CD4-positive, alpha-beta memory T cell (primary cell): ENCODE measurements at regions not wholly inside any gene's neighbourhood (a gene's known extent, or its start where the extent isn't known, plus 50 kb on each side); places are given as distances from the start of the nearest gene placed in this dataset.

ENCODE experiments used
- CTCF ChIA-PET: fragments of 350-600 bp; sonication (Branson Sonifier 250); formaldehyde crosslinking; loops from one replicate; lab custom pipeline; 2021; ENCODE audit warnings: inconsistent platforms; ENCODE audit not compliant: partially characterized antibody; lab: Charles Lee
- POLR2A ChIA-PET: fragments of 350-600 bp; sonication (Branson Sonifier 250); formaldehyde crosslinking; loops from one replicate; lab custom pipeline; 2021; ENCODE audit not compliant: partially characterized antibody; lab: Charles Lee
- DNase-seq, 5 donors: peaks; one replicate each; pipeline versions ENCODE4 v3.0.0 to v3.0.0-alpha.2; 2020 to 2022; ENCODE audit warnings: mixed read lengths in 1 of 5
- H3K27ac ChIP-seq: one replicate; pipeline ENCODE4 v1.7.0; 2013; ENCODE audit warnings: low read depth, low read length
- H3K27me3 ChIP-seq: 2 replicates; pipeline ENCODE4 v1.7.0; 2013; ENCODE audit warnings: mild to moderate bottlenecking, low read length, moderate library complexity; ENCODE audit not compliant: insufficient read depth
- H3K36me3 ChIP-seq: 2 replicates; pipeline ENCODE4 v1.7.0; 2013; ENCODE audit warnings: mild to moderate bottlenecking, low read length, moderate library complexity; ENCODE audit not compliant: insufficient read depth
- H3K4me1 ChIP-seq: 2 replicates; pipeline ENCODE4 v1.7.0; 2013; ENCODE audit warnings: mild to moderate bottlenecking, low read length, moderate library complexity; ENCODE audit not compliant: insufficient read depth
- H3K4me3 ChIP-seq, 2 donors: one replicate each; pipeline ENCODE4 v1.7.0; 2013; ENCODE audit warnings: low read length in 2 of 2, mild to moderate bottlenecking in 1 of 2
- H3K9me3 ChIP-seq, 2 donors: one replicate each; pipeline ENCODE4 v1.7.0; 2013; ENCODE audit warnings: low read length in 2 of 2, control low read depth in 1 of 2; ENCODE audit not compliant: control insufficient read depth in 1 of 2
- H3K27ac Mint-ChIP-seq, 7 donors: one replicate each; pipeline ENCODE4 v1.8.0; 2020 to 2021; ENCODE audit warnings: mixed read lengths in 7 of 7, mild to moderate bottlenecking in 6 of 7, inconsistent platforms in 3 of 7, moderate library complexity in 3 of 7
- H3K27me3 Mint-ChIP-seq, 2 donors: one replicate each; pipeline ENCODE4 v1.8.0; 2020 to 2021; ENCODE audit warnings: mixed read lengths in 2 of 2
- H3K36me3 Mint-ChIP-seq, 2 donors: one replicate each; pipeline ENCODE4 v1.8.0; 2020 to 2021; ENCODE audit warnings: mixed read lengths in 2 of 2, inconsistent platforms in 1 of 2, mild to moderate bottlenecking in 1 of 2
- H3K4me1 Mint-ChIP-seq, 4 donors: one replicate each; pipeline ENCODE4 v1.8.0; 2020 to 2021; ENCODE audit warnings: mixed read lengths in 4 of 4, mild to moderate bottlenecking in 1 of 4
- H3K4me3 Mint-ChIP-seq, 8 donors: one replicate each; pipeline ENCODE4 v1.8.0; 2020 to 2021; ENCODE audit warnings: mixed read lengths in 8 of 8, mild to moderate bottlenecking in 7 of 8, moderate library complexity in 6 of 8, inconsistent platforms in 3 of 8
- H3K9me3 Mint-ChIP-seq, 8 donors: one replicate each; pipeline ENCODE4 v1.8.0; 2020 to 2021; ENCODE audit warnings: mixed read lengths in 8 of 8, mild to moderate bottlenecking in 5 of 8, inconsistent platforms in 3 of 8, moderate library complexity in 1 of 8
- intact Hi-C: fragments of 100-400 bp; cut with micrococcal nuclease; formaldehyde crosslinking; loops from one replicate; pipeline ENCODE4 v1.15.1; 2023

DNA sequence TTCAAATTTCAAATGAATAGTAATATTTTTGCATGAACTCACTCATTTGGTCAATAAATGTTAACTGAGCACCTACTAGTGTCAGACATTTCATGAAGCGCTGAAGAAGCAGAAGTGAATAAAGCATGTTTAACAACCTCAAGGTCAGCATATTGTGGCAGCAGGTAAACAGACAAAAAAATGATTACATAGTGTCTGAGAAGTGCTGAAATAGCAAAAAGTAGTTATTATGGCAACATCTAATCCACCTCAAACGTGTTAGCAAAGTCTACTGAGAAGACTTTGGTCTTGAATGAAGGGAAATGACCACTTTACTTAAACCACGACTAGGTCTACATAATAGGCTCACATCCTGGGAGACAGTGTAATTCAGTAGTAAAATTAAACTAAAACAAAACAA, 452.2 kb upstream of the LRATD1 start:
- no peaks in the 10 kb centered on the region for H3K4me1 ChIP-seq
- peaks cover 0 to 12% (median 3%) of the 10 kb centered on the region in 8 donors for H3K9me3 Mint-ChIP-seq
- no peak overlapping the region for H3K27ac ChIP-seq
- no peaks in the 10 kb centered on the region for H3K9me3 ChIP-seq
- H3K36me3 ChIP-seq, result no peaks in the 10 kb centered on the region
- no peaks in the 10 kb centered on the region for H3K36me3 Mint-ChIP-seq
- CTCF ChIA-PET, result no interaction called here
- no peak overlapping the region for H3K4me3 ChIP-seq
- no peak overlapping the region for H3K4me3 Mint-ChIP-seq
- no peaks in the 10 kb centered on the region for H3K4me1 Mint-ChIP-seq
- intact Hi-C loops, result no loop called here
- no peak for DNase-seq
- H3K27ac Mint-ChIP-seq, result no peak overlapping the region
- H3K27me3 Mint-ChIP-seq, result no peaks in the 10 kb centered on the region
- POLR2A ChIA-PET, result no interaction called here
- no peaks in the 10 kb centered on the region for H3K27me3 ChIP-seq

DNA sequence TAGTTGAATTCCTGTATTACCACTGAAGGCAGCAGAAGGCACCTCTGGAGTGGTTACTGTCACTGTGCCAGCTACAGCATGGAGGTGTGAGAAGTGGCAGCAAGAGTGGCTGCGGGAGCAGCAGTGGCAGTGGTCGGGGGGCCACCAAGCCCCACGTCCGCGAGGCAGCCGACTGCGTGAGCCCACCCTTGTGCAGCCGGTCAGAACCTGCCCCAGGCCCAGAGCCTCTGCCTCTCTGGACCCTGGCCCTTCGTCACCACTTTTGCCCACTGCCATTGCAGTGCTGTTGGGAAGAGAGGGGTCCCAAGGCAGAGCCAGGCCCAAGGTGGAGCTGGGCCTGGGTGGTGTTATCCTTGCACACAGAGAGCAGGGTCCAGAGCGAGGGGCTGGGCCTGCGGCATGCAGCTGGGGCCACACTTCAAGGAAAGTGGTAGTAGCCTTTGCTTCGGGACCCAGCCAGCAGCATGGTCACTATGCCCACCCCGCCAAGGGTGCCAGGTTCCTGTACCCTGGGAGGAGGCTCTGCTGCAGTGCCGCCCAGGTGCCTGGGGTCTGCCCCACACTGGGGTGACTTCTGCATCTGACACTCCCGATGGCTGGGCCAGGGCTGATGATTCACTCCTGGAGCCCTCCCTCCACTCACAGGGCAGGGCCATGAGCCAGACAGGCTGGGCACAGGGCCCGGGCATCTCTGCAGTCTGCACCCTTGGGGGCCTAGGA, 450.1 kb upstream of the LRATD1 start:
- Histone ChIP-seq H3K27ac (no peak overlapping the region), H3K27me3 (no peaks in the 10 kb centered on the region), H3K4me1 (no peaks in the 10 kb centered on the region), H3K9me3 (no peaks in the 10 kb centered on the region), H3K4me3 (no peak overlapping the region), H3K36me3 (no peaks in the 10 kb centered on the region)
- Mint-ChIP-seq H3K27ac (no peak overlapping the region), H3K4me1 (no peaks in the 10 kb centered on the region), H3K36me3 (no peaks in the 10 kb centered on the region), H3K4me3 (no peak overlapping the region), H3K27me3 (no peaks in the 10 kb centered on the region), H3K9me3 (peaks cover 0 to 12% (median 2%) of the 10 kb centered on the region in 8 donors)
- POLR2A ChIA-PET, result no interaction called here
- CTCF ChIA-PET, result no interaction called here
- intact Hi-C loops, result no loop called here
- DNase-seq, result no peak

DNA sequence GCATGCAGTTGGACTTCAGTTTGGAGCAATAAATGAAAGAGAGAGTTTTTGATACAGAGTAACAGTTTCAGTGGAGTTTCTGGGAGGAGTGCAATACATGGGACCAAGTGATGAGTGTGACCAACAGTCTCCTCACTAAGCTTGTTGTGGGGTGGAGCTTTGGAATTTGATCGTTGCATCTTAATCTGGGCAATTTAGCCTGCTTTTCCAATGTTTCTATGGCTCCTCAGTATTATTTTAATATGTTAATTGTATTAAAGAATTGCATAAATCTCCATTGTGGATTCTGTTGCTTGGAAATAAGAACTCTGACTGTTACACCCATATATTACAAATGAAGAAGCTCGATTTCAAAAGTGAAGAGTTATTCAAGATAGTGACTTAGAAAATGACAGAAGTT, 446.6 kb upstream of the LRATD1 start:
- Mint-ChIP-seq H3K36me3 (no peaks in the 10 kb centered on the region), H3K27ac (no peak overlapping the region), H3K4me1 (no peaks in the 10 kb centered on the region), H3K4me3 (no peak overlapping the region), H3K9me3 (peaks cover 0 to 12% (median 2%) of the 10 kb centered on the region in 8 donors), H3K27me3 (no peaks in the 10 kb centered on the region)
- intact Hi-C loops, result no loop called here
- Histone ChIP-seq H3K36me3 (no peaks in the 10 kb centered on the region), H3K9me3 (no peaks in the 10 kb centered on the region), H3K4me1 (no peaks in the 10 kb centered on the region), H3K27ac (no peak overlapping the region), H3K27me3 (no peaks in the 10 kb centered on the region), H3K4me3 (no peak overlapping the region)
- POLR2A ChIA-PET, result no interaction called here
- DNase-seq, result no peak
- CTCF ChIA-PET, result no interaction called here

DNA sequence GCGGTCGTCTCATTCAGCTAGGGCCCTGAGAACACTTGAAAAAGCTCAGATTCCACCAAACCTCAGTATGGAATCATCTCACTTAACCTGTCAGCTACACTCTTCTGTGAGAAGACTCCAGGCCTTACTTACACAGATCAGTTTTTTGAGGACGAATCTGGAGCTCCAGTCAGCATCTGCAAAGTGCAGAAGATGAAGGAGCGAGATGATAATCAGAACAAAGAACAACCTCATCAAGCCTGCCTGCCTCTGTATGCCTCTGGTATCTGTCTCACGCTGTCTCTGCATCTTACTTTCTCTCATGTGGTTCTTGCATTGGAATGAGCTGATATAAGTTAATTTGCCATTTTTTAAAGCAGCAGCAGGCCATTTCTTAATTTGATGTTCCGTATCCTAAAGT, 444.1 kb upstream of the LRATD1 start:
- H3K27ac Mint-ChIP-seq, result no peak overlapping the region

DNA sequence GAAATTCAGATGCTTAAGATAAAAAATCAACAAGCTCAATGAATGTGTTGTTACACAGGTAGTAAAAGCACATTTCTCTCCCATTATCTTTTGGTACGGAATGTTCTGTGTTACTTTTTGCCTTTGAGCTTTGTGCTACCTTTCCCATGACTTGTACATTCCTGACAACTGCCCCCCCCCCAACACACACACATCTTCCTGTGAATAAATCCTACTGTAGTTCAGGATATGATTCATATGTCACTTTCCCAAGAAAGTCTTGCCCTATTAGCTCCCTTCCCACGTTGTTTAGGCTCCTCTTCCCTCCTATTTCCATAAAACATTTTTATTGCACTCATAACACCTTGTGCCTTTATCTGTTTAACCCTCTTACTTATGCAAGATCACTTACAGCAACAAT, 442.6 kb upstream of the LRATD1 start:
- Mint-ChIP-seq H3K36me3 (no peaks in the 10 kb centered on the region), H3K27me3 (no peaks in the 10 kb centered on the region), H3K9me3 (peaks cover 0 to 6% (median 3%) of the 10 kb centered on the region in 8 donors), H3K27ac (no peak overlapping the region), H3K4me3 (no peak overlapping the region), H3K4me1 (no peaks in the 10 kb centered on the region)
- no peak for DNase-seq
- Histone ChIP-seq H3K4me1 (no peaks in the 10 kb centered on the region), H3K27ac (no peak overlapping the region), H3K4me3 (no peak overlapping the region), H3K36me3 (no peaks in the 10 kb centered on the region), H3K27me3 (no peaks in the 10 kb centered on the region), H3K9me3 (no peaks in the 10 kb centered on the region)
- intact Hi-C loops, result no loop called here
- ChIA-PET CTCF (no interaction called here), POLR2A (no interaction called here)

More for the DNA sequence above, 444.1 kb upstream of the LRATD1 start:
- Histone ChIP-seq H3K4me1 (no peaks in the 10 kb centered on the region), H3K27ac (no peak overlapping the region), H3K36me3 (no peaks in the 10 kb centered on the region), H3K27me3 (no peaks in the 10 kb centered on the region), H3K4me3 (no peak overlapping the region), H3K9me3 (no peaks in the 10 kb centered on the region)
- H3K4me3 Mint-ChIP-seq, result no peak overlapping the region
- intact Hi-C loops, result no loop called here
- ChIA-PET POLR2A (no interaction called here), CTCF (no interaction called here)
- H3K36me3 Mint-ChIP-seq, result no peaks in the 10 kb centered on the region
- H3K27me3 Mint-ChIP-seq, result no peaks in the 10 kb centered on the region
- no peak for DNase-seq
- no peaks in the 10 kb centered on the region for H3K4me1 Mint-ChIP-seq
- peaks cover 0 to 12% (median 3%) of the 10 kb centered on the region in 8 donors for H3K9me3 Mint-ChIP-seq

DNA sequence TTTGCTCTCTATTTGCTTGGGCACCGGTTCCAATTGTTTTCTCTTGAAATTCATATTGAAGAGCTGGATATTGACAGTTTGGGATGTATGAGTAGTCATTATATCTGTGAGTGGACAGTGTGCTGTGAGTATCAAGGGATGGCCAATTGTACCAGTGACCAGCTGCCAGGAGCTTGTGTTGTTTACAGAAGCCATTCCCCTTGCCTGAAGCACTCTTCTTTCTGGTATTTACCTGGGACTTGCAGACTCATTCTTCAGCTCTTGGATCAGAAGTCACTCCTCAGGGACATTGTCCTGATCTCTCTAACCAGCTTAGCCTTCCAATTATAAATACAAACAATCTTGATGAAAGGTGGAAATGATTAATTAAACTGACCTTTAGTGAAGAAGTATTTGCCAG, 438.3 kb upstream of the LRATD1 start:
- Mint-ChIP-seq H3K9me3 (peaks cover 2 to 12% (median 5%) of the 10 kb centered on the region in 8 donors), H3K27ac (no peak overlapping the region), H3K36me3 (no peaks in the 10 kb centered on the region), H3K27me3 (peaks cover 0 to 2% of the 10 kb centered on the region in 2 donors), H3K4me3 (no peak overlapping the region), H3K4me1 (no peaks in the 10 kb centered on the region)
- no peaks in the 10 kb centered on the region for H3K36me3 ChIP-seq
- no peaks in the 10 kb centered on the region for H3K4me1 ChIP-seq
- H3K27me3 ChIP-seq, result no peaks in the 10 kb centered on the region
- H3K27ac ChIP-seq, result no peak overlapping the region
- CTCF ChIA-PET, result no interaction called here
- POLR2A ChIA-PET, result no interaction called here
- no peak overlapping the region for H3K4me3 ChIP-seq
- intact Hi-C loops, result no loop called here
- no peak for DNase-seq
- H3K9me3 ChIP-seq, result no peaks in the 10 kb centered on the region

DNA sequence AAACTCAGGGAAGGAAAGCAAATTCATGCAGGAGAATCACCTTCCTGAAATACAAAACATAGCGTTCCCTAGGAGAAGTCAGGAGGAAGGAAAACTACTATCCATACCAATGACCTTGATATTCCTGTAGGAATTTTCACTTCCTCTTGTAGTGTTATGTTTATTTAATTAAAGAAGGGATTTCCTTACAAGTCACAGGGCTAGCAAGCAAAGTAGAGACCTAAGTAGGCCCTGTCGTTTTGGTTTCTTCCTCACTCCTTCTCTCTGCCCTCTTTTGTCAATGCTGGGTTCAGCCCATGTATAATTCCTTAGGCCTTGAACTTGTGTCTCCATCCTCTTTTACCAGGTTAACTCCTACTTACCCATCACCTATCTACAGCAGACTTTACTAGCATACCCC, 435.2 kb upstream of the LRATD1 start:
- Histone ChIP-seq H3K4me1 (no peaks in the 10 kb centered on the region), H3K36me3 (no peaks in the 10 kb centered on the region), H3K27ac (no peak overlapping the region), H3K27me3 (no peaks in the 10 kb centered on the region), H3K9me3 (no peaks in the 10 kb centered on the region), H3K4me3 (no peak overlapping the region)
- Mint-ChIP-seq H3K27ac (no peak overlapping the region), H3K4me1 (no peaks in the 10 kb centered on the region), H3K9me3 (peaks cover 2 to 14% (median 8%) of the 10 kb centered on the region in 8 donors), H3K4me3 (no peak overlapping the region), H3K27me3 (peaks cover 0 to 2% of the 10 kb centered on the region in 2 donors), H3K36me3 (no peaks in the 10 kb centered on the region)
- POLR2A ChIA-PET, result no interaction called here
- no peak for DNase-seq
- CTCF ChIA-PET, result no interaction called here
- intact Hi-C loops, result no loop called here
